A673 (cell line): ENCODE measurements at regions not wholly inside any gene's neighbourhood (a gene's known extent, or its start where the extent isn't known, plus 50 kb on each side); places are given as distances from the start of the nearest gene placed in this dataset.

Experiments
- BruUV-seq: library from RNA; stranded (reverse); fragments of 400-500 nt; replicated peaks from 2 replicates; lab custom pipeline; 2021; lab: Mats Ljungman, UMichigan
- CTCF ChIA-PET: fragments of 300-600 bp; sonication (Branson Sonifier 250); formaldehyde crosslinking; loops from one replicate; lab custom pipeline; 2022; ENCODE audit warnings: antibody characterized with exemption; lab: Charles Lee
- POLR2A ChIA-PET: fragments of 300-600 bp; sonication (Branson Sonifier 250); formaldehyde crosslinking; loops from one replicate; lab custom pipeline; 2022; ENCODE audit warnings: antibody characterized with exemption; ENCODE audit not compliant: low non-redundant PET; lab: Charles Lee
- DNase-seq: peaks from one replicate; pipeline ENCODE4 v3.0.0-alpha.2; 2015; ENCODE audit warnings: low spot score
- H3K27ac ChIP-seq: fragments of 200-600 bp; sonication (generic); 2 replicates; pipeline ENCODE4 v1.5.1; 2016; ENCODE audit warnings: mixed run types, low read depth, mild to moderate bottlenecking, mixed read lengths, antibody characterized with exemption, low read length; ENCODE audit not compliant: poor library complexity, severe bottlenecking
- H3K27me3 ChIP-seq: fragments of 200-600 bp; sonication (generic); replicated peaks from 2 replicates; pipeline ENCODE4 v1.6.1; 2017; ENCODE audit warnings: mixed run types, low read depth, mild to moderate bottlenecking, mixed read lengths, antibody characterized with exemption, low read length; ENCODE audit not compliant: insufficient read depth, poor library complexity
- H3K36me3 ChIP-seq: fragments of 200-600 bp; sonication (generic); 2 replicates; pipeline ENCODE4 v1.6.1; 2016; ENCODE audit warnings: mixed run types, mild to moderate bottlenecking, mixed read lengths, antibody characterized with exemption, low read length; ENCODE audit not compliant: insufficient read depth, poor library complexity, severe bottlenecking
- H3K4me1 ChIP-seq: fragments of 200-600 bp; sonication (generic); 2 replicates; pipeline ENCODE4 v1.6.1; 2017; ENCODE audit warnings: mixed run types, mild to moderate bottlenecking, mixed read lengths, antibody characterized with exemption, low read length; ENCODE audit not compliant: insufficient read depth, poor library complexity, severe bottlenecking
- H3K4me3 ChIP-seq: fragments of 200-600 bp; sonication (generic); 2 replicates; pipeline ENCODE4 v1.5.1; 2016; ENCODE audit warnings: low read depth, mixed run types, mild to moderate bottlenecking, mixed read lengths, low read length; ENCODE audit not compliant: poor library complexity, severe bottlenecking
- H3K9me3 ChIP-seq: fragments of 200-600 bp; sonication (generic); 2 replicates; pipeline ENCODE4 v1.6.1; 2016; ENCODE audit warnings: mixed run types, low read depth, mild to moderate bottlenecking, mixed read lengths, antibody characterized with exemption, low read length; ENCODE audit not compliant: poor library complexity, severe bottlenecking
- CTCF ChIP-seq: fragments of 300-800, 200-600 bp; sonication (generic); conservative IDR thresholded peaks from 2 replicates; pipeline ENCODE4 v1.5.1; 2017; ENCODE audit warnings: low read depth, mild to moderate bottlenecking, antibody characterized with exemption, low read length, moderate library complexity, mixed read lengths
- EZH2 ChIP-seq: fragments of 200-600 bp; sonication (generic); IDR thresholded peaks from 2 replicates; pipeline ENCODE4 v1.6.1; 2017; ENCODE audit warnings: borderline replicate concordance, low read depth, mild to moderate bottlenecking, mixed read lengths, antibody characterized with exemption, low read length; ENCODE audit not compliant: poor library complexity, severe bottlenecking
- intact Hi-C: fragments of 100-400 bp; cut with micrococcal nuclease; formaldehyde crosslinking; loops from one replicate; pipeline ENCODE4 v1.10.0; 2022; ENCODE audit not compliant: unreplicated experiment

GRCh38 chr2:104213758-104214157 lies 640.2 kb upstream of the POU3F3 start:
- POLR2A ChIA-PET, result no interaction called here
- Histone ChIP-seq H3K36me3 (no peaks in the 10 kb centered on the region), H3K4me1 (no peaks in the 10 kb centered on the region), H3K27me3 (no peaks in the 10 kb centered on the region), H3K9me3 (no peaks in the 10 kb centered on the region), H3K4me3 (no peak overlapping the region), H3K27ac (no peak overlapping the region)
- BruUV-seq, result no TSS peak
- TF ChIP-seq EZH2, result no peak
- no peak for TF ChIP-seq CTCF
- CTCF ChIA-PET, result no interaction called here
- intact Hi-C loops, result no loop called here
- DNase-seq, result no peak

GRCh38 chr2:104215269-104216161 lies 638.4 kb upstream of the POU3F3 start:
- no peaks in the 10 kb centered on the region for H3K4me1 ChIP-seq
- no peak for DNase-seq
- intact Hi-C loops, result no loop called here
- H3K27me3 ChIP-seq, result no peaks in the 10 kb centered on the region
- no peak overlapping the region for H3K27ac ChIP-seq
- ChIA-PET POLR2A (no interaction called here), CTCF (no interaction called here)
- no TSS peak for BruUV-seq
- H3K9me3 ChIP-seq, result no peaks in the 10 kb centered on the region
- no peaks in the 10 kb centered on the region for H3K36me3 ChIP-seq
- TF ChIP-seq EZH2, result no peak
- no peak for TF ChIP-seq CTCF
- no peak overlapping the region for H3K4me3 ChIP-seq

GRCh38 chr2:104233591-104233990 lies 620.3 kb upstream of the POU3F3 start:
- Histone ChIP-seq H3K9me3 (no peaks in the 10 kb centered on the region), H3K4me1 (no peaks in the 10 kb centered on the region), H3K4me3 (no peak overlapping the region), H3K36me3 (no peaks in the 10 kb centered on the region), H3K27ac (no peak overlapping the region), H3K27me3 (no peaks in the 10 kb centered on the region)
- ChIA-PET CTCF (no interaction called here), POLR2A (no interaction called here)
- intact Hi-C loops, result no loop called here
- no peak for DNase-seq
- no TSS peak for BruUV-seq
- no peak for TF ChIP-seq EZH2
- TF ChIP-seq CTCF, result no peak
